ENCODE measurements at regions not wholly inside any gene's neighbourhood (a gene's known extent, or its start where the extent isn't known, plus 50 kb on each side); places are given as distances from the start of the nearest gene placed in this dataset.
"Not testable (repeated sequence)": the region's sequence is repeated elsewhere in the genome, so short reads cannot be mapped to it uniquely, and the experiment has no call there.

GRCh38 chr22:34623580-34623979, 442.4 kb upstream of the ISX start:
- Histone ChIP-seq H3K36me3 (ENCODE audit: control insufficient read depth in 2 of 2, extremely low read depth in 1 of 2, insufficient read depth in 2 of 2, low read length in 2 of 2) (no peaks in the 10 kb centered on the region), H3K9me1 (replicated peaks; ENCODE audit: control insufficient read depth, extremely low read depth, insufficient read depth, low read length) (no peaks in the 10 kb centered on the region), H3K9me3 (replicated peaks; ENCODE audit: control insufficient read depth, insufficient read depth, low read length) (peaks cover 8% of the 10 kb centered on the region), H3K27ac (ENCODE audit: insufficient read depth, low read depth, low read length) (no peak overlapping the region), H3K4me1 (ENCODE audit: control insufficient read depth, extremely low read depth, insufficient read depth, low read length) (no peaks in the 10 kb centered on the region), H3K79me2 (ENCODE audit: control insufficient read depth, insufficient read depth, low read length) (no peaks in the 10 kb centered on the region), H2AFZ (ENCODE audit: low read depth, low read length) (no peak overlapping the region), H3K4me3 (replicated peaks in 1 of 3; ENCODE audit: insufficient read depth in 1 of 3, low read depth in 1 of 3, low read length in 3 of 3) (no peak overlapping the region), H3K9ac (replicated peaks; ENCODE audit: extremely low read depth, insufficient read depth, low read length) (no peak overlapping the region), H3K27me3 (ENCODE audit: control insufficient read depth in 2 of 2, insufficient read depth in 2 of 2, low read length in 2 of 2) (no peaks in the 10 kb centered on the region), H3K4me2 (ENCODE audit: insufficient read depth, low read length) (no peak overlapping the region), H4K20me1 (replicated peaks; ENCODE audit: control insufficient read depth, extremely low read depth, insufficient read depth, low read length) (no peaks in the 10 kb centered on the region)
- no peak for FAIRE-seq
- no TSS peak for BruUV-seq (replicated peaks)
- ChIA-PET POLR2A (no interaction called here), CTCF (no interaction called here)
- TF ChIP-seq GATA2 (IDR thresholded peaks at IDR 0.05; ENCODE audit: insufficient read depth, insufficient read length, low read depth, low read length) (no peak), EZH2 (IDR thresholded peaks at IDR 0.05; ENCODE audit: borderline replicate concordance, low read depth, low read length, severe bottlenecking) (no peak), FOS (IDR thresholded peaks at IDR 0.05; ENCODE audit: borderline replicate concordance, insufficient read depth, low read length) (no peak), JUN (IDR thresholded peaks at IDR 0.05; ENCODE audit: borderline replicate concordance, insufficient read depth, insufficient read length, low read depth) (no peak), POLR2A (IDR thresholded peaks at IDR 0.05; ENCODE audit: low read depth, low read length) (no peak), POLR2AphosphoS5 (IDR thresholded peaks at IDR 0.05; ENCODE audit: insufficient read depth, low read depth, low read length) (no peak), MAX (IDR thresholded peaks at IDR 0.05; ENCODE audit: insufficient read depth, insufficient read length) (no peak), MYC (IDR thresholded peaks at IDR 0.05; ENCODE audit: low read depth, low read length) (no peak), CTCF (IDR thresholded peaks at IDR 0.05; ENCODE audit: extremely low read depth in 1 of 2, insufficient read depth in 1 of 2, low read depth in 1 of 2, low read length in 2 of 2) (no peak)
- intact Hi-C loops (cut with micrococcal nuclease) (no loop called here), dilution Hi-C loops (cut with MboI; ENCODE audit: extremely low pct_ligation_motif_present, low sequenced_read_pairs) (no loop called here)
- no peak for DNase-seq (ENCODE audit: low read depth, low spot score)

GRCh38 chr22:34625892-34626291, 440.1 kb upstream of the ISX start:
- H3K79me2 ChIP-seq (ENCODE audit: control insufficient read depth, insufficient read depth, low read length); H3K9me1 ChIP-seq (replicated peaks; ENCODE audit: control insufficient read depth, extremely low read depth, insufficient read depth, low read length); FAIRE-seq; DNase-seq (ENCODE audit: low read depth, low spot score); H3K4me2 ChIP-seq (ENCODE audit: insufficient read depth, low read length); CTCF ChIA-PET; H3K27me3 ChIP-seq (ENCODE audit: control insufficient read depth in 2 of 2, insufficient read depth in 2 of 2, low read length in 2 of 2); dilution Hi-C loops (cut with MboI; ENCODE audit: extremely low pct_ligation_motif_present, low sequenced_read_pairs); H3K36me3 ChIP-seq (ENCODE audit: control insufficient read depth in 2 of 2, extremely low read depth in 1 of 2, insufficient read depth in 2 of 2, low read length in 2 of 2); H3K27ac ChIP-seq (ENCODE audit: insufficient read depth, low read depth, low read length); H3K4me3 ChIP-seq (replicated peaks in 1 of 3; ENCODE audit: insufficient read depth in 1 of 3, low read depth in 1 of 3, low read length in 3 of 3); H4K20me1 ChIP-seq (replicated peaks; ENCODE audit: control insufficient read depth, extremely low read depth, insufficient read depth, low read length); POLR2A ChIA-PET; H3K4me1 ChIP-seq (ENCODE audit: control insufficient read depth, extremely low read depth, insufficient read depth, low read length); BruUV-seq (replicated peaks); H2AFZ ChIP-seq (ENCODE audit: low read depth, low read length); H3K9me3 ChIP-seq (replicated peaks; ENCODE audit: control insufficient read depth, insufficient read depth, low read length); intact Hi-C loops (cut with micrococcal nuclease); H3K9ac ChIP-seq (replicated peaks; ENCODE audit: extremely low read depth, insufficient read depth, low read length): not testable (repeated sequence)

Measured in endothelial cell of umbilical vein (primary cell).